Endodermal cell (in vitro differentiated cells): ENCODE measurements at regions not wholly inside any gene's neighbourhood (a gene's known extent, or its start where the extent isn't known, plus 50 kb on each side); places are given as distances from the start of the nearest gene placed in this dataset.

ENCODE experiments used
- DNase-seq: peaks from one replicate; pipeline ENCODE4 v3.0.0-alpha.2; 2017
- H3K27ac ChIP-seq: 2 replicates; pipeline ENCODE4 v1.5.1; 2013; ENCODE audit warnings: mild to moderate bottlenecking, low read depth, low read length, moderate library complexity
- H3K27me3 ChIP-seq: 2 replicates; pipeline ENCODE4 v1.6.1; 2013; ENCODE audit warnings: mild to moderate bottlenecking, low read length, moderate library complexity; ENCODE audit not compliant: insufficient read depth, control insufficient read depth, poor library complexity, severe bottlenecking
- H3K36me3 ChIP-seq: 2 replicates; pipeline ENCODE4 v1.7.0; 2013; ENCODE audit warnings: mild to moderate bottlenecking, low read length, moderate library complexity; ENCODE audit not compliant: control insufficient read depth, insufficient read depth
- H3K4me1 ChIP-seq: one replicate; pipeline ENCODE4 v1.7.0; 2013; ENCODE audit warnings: low read length; ENCODE audit not compliant: control insufficient read depth, insufficient read depth
- H3K4me3 ChIP-seq: 2 replicates; pipeline ENCODE4 v1.5.1; 2013; ENCODE audit warnings: mild to moderate bottlenecking, low read length, moderate library complexity
- H3K9ac ChIP-seq: 2 replicates; pipeline ENCODE4 v1.6.1; 2013; ENCODE audit warnings: mild to moderate bottlenecking, low read length, moderate library complexity; ENCODE audit not compliant: poor library complexity, severe bottlenecking; ENCODE audit errors: extremely low read depth
- H3K9me3 ChIP-seq: 2 replicates; pipeline ENCODE4 v1.6.1; 2013; ENCODE audit warnings: mild to moderate bottlenecking, low read length, moderate library complexity; ENCODE audit not compliant: control insufficient read depth
- H3K27ac Mint-ChIP-seq: 2 replicates; pipeline ENCODE4 v1.8.0; 2020; ENCODE audit warnings: mixed read lengths
- H3K27me3 Mint-ChIP-seq: 2 replicates; pipeline ENCODE4 v1.8.0; 2021; ENCODE audit warnings: mild to moderate bottlenecking, mixed read lengths; ENCODE audit not compliant: insufficient read depth
- H3K36me3 Mint-ChIP-seq: 2 replicates; pipeline ENCODE4 v1.8.0; 2020; ENCODE audit warnings: low read depth, mixed read lengths
- H3K4me1 Mint-ChIP-seq: 2 replicates; pipeline ENCODE4 v1.8.0; 2020; ENCODE audit warnings: mixed read lengths
- H3K4me3 Mint-ChIP-seq: 2 replicates; pipeline ENCODE4 v1.8.0; 2020; ENCODE audit warnings: mild to moderate bottlenecking, moderate library complexity, mixed read lengths
- H3K9me3 Mint-ChIP-seq: 2 replicates; pipeline ENCODE4 v1.8.0; 2020; ENCODE audit warnings: mild to moderate bottlenecking, mixed read lengths
- CTCF ChIP-seq: fragments of 200-600 bp; sonication (generic); conservative IDR thresholded peaks from 2 replicates; pipeline ENCODE4 v1.5.0; 2021; ENCODE audit warnings: antibody characterized with exemption, mild to moderate bottlenecking
- whole genome bisulfite sequencing, 2 experiments: methylation state at CpG; one replicate each; pipeline versions ENCODE4 v1.1.5 to v1.1.7; 2013; ENCODE audit warnings: missing lambda C conversion rate in 2 of 2, mixed read lengths in 1 of 2; ENCODE audit not compliant: insufficient coverage in 1 of 2, insufficient read length in 1 of 2; 5-methylcytosine and 5-hydroxymethylcytosine counted together

- no peak for TF ChIP-seq CTCF
- Histone ChIP-seq H3K27ac (no peak overlapping the region), H3K4me1 (no peaks in the 10 kb centered on the region), H3K4me3 (no peak overlapping the region), H3K27me3 (no peaks in the 10 kb centered on the region), H3K36me3 (no peaks in the 10 kb centered on the region), H3K9ac (no peak overlapping the region), H3K9me3 (no peaks in the 10 kb centered on the region)
- H3K36me3 Mint-ChIP-seq: no peaks in the 10 kb centered on the region
- H3K4me3 Mint-ChIP-seq: no peak overlapping the region
- 92 to 96% methylated on average over 3 to 5 of the region's 5 CpGs for WGBS, 2 experiments
- no peaks in the 10 kb centered on the region for H3K27me3 Mint-ChIP-seq
- no peak for DNase-seq
- no peak overlapping the region for H3K27ac Mint-ChIP-seq
- H3K4me1 Mint-ChIP-seq: peaks cover 3% of the 10 kb centered on the region
- H3K9me3 Mint-ChIP-seq: no peaks in the 10 kb centered on the region
These were observed 1560.0 kb upstream of the TENM3 start for GRCh38 chr4:180683186-180683585.

GRCh38 chr4:180688480-180688879, 1554.7 kb upstream of the TENM3 start:
- no peaks in the 10 kb centered on the region for H3K27me3 ChIP-seq
- 82 to 86% methylated on average over 2 of the region's 2 CpGs for WGBS, 2 experiments
- DNase-seq: no peak
- Mint-ChIP-seq H3K4me3 (no peak overlapping the region), H3K27me3 (no peaks in the 10 kb centered on the region), H3K27ac (no peak overlapping the region), H3K9me3 (no peaks in the 10 kb centered on the region), H3K4me1 (peaks cover 7% of the 10 kb centered on the region), H3K36me3 (no peaks in the 10 kb centered on the region)
- no peak overlapping the region for H3K9ac ChIP-seq
- no peaks in the 10 kb centered on the region for H3K36me3 ChIP-seq
- no peak for TF ChIP-seq CTCF
- no peaks in the 10 kb centered on the region for H3K9me3 ChIP-seq
- no peaks in the 10 kb centered on the region for H3K4me1 ChIP-seq
- H3K4me3 ChIP-seq: no peak overlapping the region
- no peak overlapping the region for H3K27ac ChIP-seq

- no peak for TF ChIP-seq CTCF
- H3K36me3 Mint-ChIP-seq: no peaks in the 10 kb centered on the region
- H3K9me3 Mint-ChIP-seq: peaks cover 8% of the 10 kb centered on the region
- Histone ChIP-seq H3K4me1 (no peaks in the 10 kb centered on the region), H3K36me3 (no peaks in the 10 kb centered on the region), H3K4me3 (no peak overlapping the region), H3K27ac (no peak overlapping the region), H3K9me3 (no peaks in the 10 kb centered on the region), H3K9ac (no peak overlapping the region), H3K27me3 (no peaks in the 10 kb centered on the region)
- H3K4me3 Mint-ChIP-seq: no peak overlapping the region
- no peak for DNase-seq
- no peaks in the 10 kb centered on the region for H3K27me3 Mint-ChIP-seq
- H3K4me1 Mint-ChIP-seq: no peaks in the 10 kb centered on the region
- no peak overlapping the region for H3K27ac Mint-ChIP-seq
- no CpG with 5 or more reads among the region's 1 CpG for WGBS, 2 experiments
These were observed 1548.3 kb upstream of the TENM3 start for GRCh38 chr4:180694875-180695274.
